Omental fat pad (tissue), 3 donors: ENCODE measurements at regions not wholly inside any gene's neighbourhood (a gene's known extent, or its start where the extent isn't known, plus 50 kb on each side); places are given as distances from the start of the nearest gene placed in this dataset.
A peak's percentile ranks its signal among the peaks of the same experiment; 100 is the strongest.

Experiments used
- ATAC-seq: fragments of 150-250 bp; one replicate; pipeline ENCODE4 v1.9.1; 2016; ENCODE audit warnings: mild to moderate bottlenecking, moderate library complexity; ENCODE audit not compliant: low FRiP score
- DNase-seq: peaks from one replicate; pipeline ENCODE4 v3.0.0-alpha.2; 2019; ENCODE audit warnings: low spot score
- CTCF ChIP-seq, 3 donors: fragments of 450-650 bp; IDR thresholded peaks; one replicate each; pipeline ENCODE4 v1.5.1; 2016 to 2017; ENCODE audit warnings: antibody characterized with exemption in 3 of 3, mild to moderate bottlenecking in 3 of 3, moderate library complexity in 2 of 3

- ATAC-seq: no peak
- no peak for DNase-seq
- TF ChIP-seq CTCF (IDR thresholded peaks at IDR 0.05): no peak
Measured at GRCh38 chr18:2313332-2313731, 258.0 kb downstream of the METTL4 start.

DNA sequence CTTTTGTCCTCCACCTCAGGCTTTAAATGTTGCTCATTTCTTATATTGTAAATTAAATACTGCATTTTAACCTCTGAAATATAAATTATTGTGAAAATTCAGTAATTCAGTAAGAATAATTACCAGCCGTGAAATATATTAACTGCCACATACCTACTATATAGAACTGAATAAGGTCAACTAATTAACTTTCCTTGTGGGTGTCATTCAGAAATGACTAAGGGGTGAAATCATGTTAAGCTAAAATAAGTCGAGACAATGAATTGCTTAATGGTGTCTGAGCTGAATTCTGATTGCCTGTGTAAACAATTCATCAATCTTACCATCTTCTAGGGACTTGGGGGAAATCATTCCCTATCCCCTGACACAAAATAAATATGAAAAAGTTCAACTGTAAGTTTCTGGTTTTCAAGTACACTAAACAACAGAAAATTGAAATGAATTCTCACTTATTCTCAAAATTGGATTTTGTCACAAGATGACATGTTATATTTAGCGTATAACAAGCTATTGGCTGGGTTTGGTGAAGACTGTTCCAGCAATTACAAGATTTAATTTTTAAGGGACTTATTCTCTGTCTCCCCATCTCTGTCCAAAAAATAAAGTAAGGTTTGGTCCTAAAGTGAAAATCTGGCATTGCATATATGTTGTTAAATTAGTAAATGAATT, 255.1 kb downstream of the METTL4 start:
- DNase-seq: no peak
- no peak for ATAC-seq
- no peak for TF ChIP-seq CTCF (IDR thresholded peaks at IDR 0.05)

DNA sequence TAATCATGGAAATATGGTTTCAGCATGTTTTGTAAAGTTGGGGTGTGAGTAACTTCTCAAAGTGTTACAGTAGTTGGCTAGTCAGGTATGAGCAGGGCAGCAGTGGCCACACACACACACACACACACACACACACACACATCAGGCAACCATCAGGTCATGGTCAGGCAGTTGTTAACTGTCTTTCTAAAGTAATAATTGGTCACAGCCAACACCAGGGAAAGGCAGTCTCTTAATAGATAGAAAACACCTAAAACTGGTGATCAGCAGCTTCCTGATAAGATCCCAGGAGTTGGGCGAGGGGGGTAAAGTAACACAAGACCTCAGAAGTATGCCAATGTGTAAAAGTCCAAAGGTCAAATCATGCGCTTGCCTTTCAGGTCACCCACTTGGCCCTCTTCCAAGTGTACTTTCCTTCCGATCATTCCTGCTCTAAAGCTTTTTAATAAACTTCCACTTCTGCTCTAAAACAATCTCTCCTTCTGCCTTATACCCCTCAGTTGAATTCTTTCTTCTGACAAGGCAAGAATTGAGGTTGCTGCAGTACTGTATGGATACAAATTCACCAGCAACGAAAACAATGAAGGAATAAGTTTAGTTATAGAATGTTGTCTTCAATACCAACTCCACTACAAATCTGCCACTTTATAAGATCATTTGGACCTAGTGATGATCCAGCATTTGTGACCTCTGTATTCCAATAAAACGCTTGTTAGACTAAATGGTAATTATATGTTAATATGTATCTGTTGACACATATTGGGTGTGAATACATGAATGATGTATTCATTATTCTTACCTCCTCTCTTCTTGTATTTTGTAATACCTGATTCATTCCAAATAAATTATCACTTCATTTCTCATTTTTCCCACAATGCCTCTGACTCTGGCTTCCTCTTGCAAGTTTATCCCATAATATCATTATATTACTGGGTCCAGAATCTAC, 254.3 kb downstream of the METTL4 start:
- DNase-seq: no peak
- no peak for TF ChIP-seq CTCF (IDR thresholded peaks at IDR 0.05)
- no peak for ATAC-seq

GRCh38 chr18:2324459-2324858, 246.8 kb downstream of the METTL4 start:
- no peak for DNase-seq
- TF ChIP-seq CTCF (IDR thresholded peaks at IDR 0.05): no peak
- no peak for ATAC-seq

GRCh38 chr18:2325308-2325849, 245.9 kb downstream of the METTL4 start:
- no peak for DNase-seq
- ATAC-seq: peak; percentile 95
- no peak for TF ChIP-seq CTCF (IDR thresholded peaks at IDR 0.05)

DNA sequence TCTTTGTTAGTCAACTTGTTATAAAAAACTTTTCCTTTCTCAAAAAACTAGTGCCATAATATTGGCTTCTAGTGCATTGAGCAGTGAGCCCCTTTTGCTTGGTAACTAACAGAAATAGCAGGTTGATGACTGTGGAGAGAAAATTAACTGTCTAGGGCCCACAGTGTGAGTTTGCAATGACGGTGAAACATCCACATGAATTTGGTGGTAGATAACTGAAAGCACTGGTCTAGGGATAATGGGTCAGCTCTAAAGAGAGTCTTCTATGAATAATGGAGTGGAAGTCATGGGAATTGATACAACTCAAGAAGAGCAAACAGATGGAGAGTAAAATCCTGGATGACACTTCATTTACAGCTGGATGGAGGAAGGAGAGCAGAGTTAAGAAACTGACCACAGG, 245.4 kb downstream of the METTL4 start:
- DNase-seq (no peak), ATAC-seq (peak; percentile 12)
- TF ChIP-seq CTCF (IDR thresholded peaks at IDR 0.05): no peak
